ENCODE measurements at regions not wholly inside any gene's neighbourhood (a gene's known extent, or its start where the extent isn't known, plus 50 kb on each side); places are given as distances from the start of the nearest gene placed in this dataset.

DNA sequence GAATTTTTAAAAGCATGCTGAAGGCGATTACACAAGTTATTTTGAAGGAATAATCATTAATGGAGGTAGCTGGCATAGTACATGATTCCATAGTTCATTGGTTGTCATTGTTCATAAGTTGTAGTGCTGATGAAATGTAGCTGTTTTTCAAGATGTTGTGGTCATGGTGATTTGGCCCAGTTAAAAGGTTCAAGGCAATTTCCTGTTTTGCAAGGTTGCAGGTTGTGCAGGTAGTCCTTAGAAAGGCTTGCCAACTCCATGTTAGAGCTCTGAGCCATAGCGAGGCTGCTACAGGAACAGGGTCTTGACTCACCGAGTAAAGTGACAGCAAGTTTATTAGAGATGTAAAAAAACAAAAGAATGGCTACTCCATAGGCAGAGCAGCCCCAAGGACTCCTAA is 95.8 kb upstream of the CHORDC1 start:
- TF ChIP-seq POLR2AphosphoS5 (IDR thresholded peaks at IDR 0.05; ENCODE audit: low read depth, low read length) (no peak), REST (IDR thresholded peaks at IDR 0.05; ENCODE audit: insufficient read depth in 1 of 2, low read depth in 2 of 2, low read length in 2 of 2) (no peak), TAF1 (IDR thresholded peaks at IDR 0.05; ENCODE audit: borderline replicate concordance, insufficient read depth, low read length) (no peak)
